Endothelial cell of umbilical vein (primary cell): ENCODE measurements at regions not wholly inside any gene's neighbourhood (a gene's known extent, or its start where the extent isn't known, plus 50 kb on each side); places are given as distances from the start of the nearest gene placed in this dataset.

Experiments used
- BruUV-seq: library from RNA; stranded (reverse); fragments of 400-500 nt; replicated peaks from 2 replicates; lab custom pipeline; 2021; lab: Mats Ljungman, UMichigan
- CTCF ChIA-PET: fragments of 300-600, 350-600 bp; sonication (Branson Sonifier 250); formaldehyde crosslinking; loops from one replicate; lab custom pipeline; 2021; ENCODE audit warnings: antibody characterized with exemption, inconsistent platforms; lab: Charles Lee
- POLR2A ChIA-PET: fragments of 300-600, 350-600 bp; sonication (Branson Sonifier 250); formaldehyde crosslinking; loops from one replicate; lab custom pipeline; 2021; ENCODE audit warnings: antibody characterized with exemption, inconsistent platforms; lab: Charles Lee
- DNase-seq: peaks from one replicate; pipeline ENCODE4 v3.0.0-alpha.2; 2011; ENCODE audit warnings: low read depth, low spot score
- FAIRE-seq: peaks from 2 replicates; lab custom pipeline; 2011; peaks lifted over from hg19 to GRCh38; lab: Jason Lieb, UNC
- H2AFZ ChIP-seq: 2 replicates; pipeline ENCODE4 v1.6.0; 2012; ENCODE audit warnings: low read depth, low read length, control low read depth, inconsistent platforms
- H3K27ac ChIP-seq: 2 replicates; pipeline ENCODE4 v1.5.1; 2011; ENCODE audit warnings: low read depth, mild to moderate bottlenecking, control low read depth, low read length, moderate library complexity; ENCODE audit not compliant: insufficient read depth
- H3K27me3 ChIP-seq, 2 experiments: 2 replicates each; pipeline versions ENCODE4 v1.6.0 to v1.6.1; 2011; ENCODE audit warnings: low read length in 2 of 2, mixed read lengths in 1 of 2; ENCODE audit not compliant: control insufficient read depth in 2 of 2, insufficient read depth in 2 of 2
- H3K36me3 ChIP-seq, 2 experiments: 2 replicates in 1 of 2; 3 replicates in 1 of 2; pipeline ENCODE4 v1.5.1; 2011; ENCODE audit warnings: low read length in 2 of 2, mild to moderate bottlenecking in 1 of 2, moderate library complexity in 1 of 2; ENCODE audit not compliant: control insufficient read depth in 2 of 2, insufficient read depth in 2 of 2; ENCODE audit errors: extremely low read depth in 1 of 2
- H3K4me1 ChIP-seq: 3 replicates; pipeline ENCODE4 v1.5.1; 2011; ENCODE audit warnings: mild to moderate bottlenecking, low read length; ENCODE audit not compliant: control insufficient read depth, insufficient read depth; ENCODE audit errors: extremely low read depth
- H3K4me2 ChIP-seq: 2 replicates; pipeline ENCODE4 v1.6.1; 2011; ENCODE audit warnings: low read length, control low read depth, mixed read lengths; ENCODE audit not compliant: insufficient read depth
- H3K4me3 ChIP-seq, 3 experiments: fragments of 200-600 bp in 1 of 3; sonication (generic), shearing (Covaris generic) in 1 of 3; replicated peaks in 1 of 3; 2 replicates each; pipeline ENCODE4 v1.5.1; 2011 to 2016; ENCODE audit warnings: control low read depth in 3 of 3, low read length in 3 of 3, mild to moderate bottlenecking in 2 of 3, inconsistent platforms in 1 of 3, low read depth in 1 of 3, moderate library complexity in 1 of 3; ENCODE audit not compliant: insufficient read depth in 1 of 3
- H3K79me2 ChIP-seq: 2 replicates; pipeline ENCODE4 v1.6.0; 2012; ENCODE audit warnings: low read length, inconsistent platforms; ENCODE audit not compliant: control insufficient read depth, insufficient read depth
- H3K9ac ChIP-seq: replicated peaks from 2 replicates; pipeline ENCODE3; 2011; ENCODE audit warnings: low read length, control low read depth; ENCODE audit not compliant: insufficient read depth; ENCODE audit errors: extremely low read depth
- H3K9me1 ChIP-seq: replicated peaks from 3 replicates; pipeline ENCODE4 v1.6.0; 2011; ENCODE audit warnings: mild to moderate bottlenecking, low read length; ENCODE audit not compliant: control insufficient read depth, insufficient read depth; ENCODE audit errors: extremely low read depth
- H3K9me3 ChIP-seq: replicated peaks from 2 replicates; pipeline ENCODE4 v1.5.1; 2012; ENCODE audit warnings: low read length, inconsistent platforms; ENCODE audit not compliant: control insufficient read depth, insufficient read depth
- H4K20me1 ChIP-seq: replicated peaks from 2 replicates; pipeline ENCODE3; 2011; ENCODE audit warnings: mild to moderate bottlenecking, low read length; ENCODE audit not compliant: control insufficient read depth, insufficient read depth; ENCODE audit errors: extremely low read depth
- EZH2 ChIP-seq: IDR thresholded peaks from 2 replicates; pipeline ENCODE4 v1.6.1; 2012; ENCODE audit warnings: borderline replicate concordance, low read depth, mild to moderate bottlenecking, moderate library complexity, low read length, inconsistent platforms; ENCODE audit not compliant: severe bottlenecking
- FOS ChIP-seq: IDR thresholded peaks from 2 replicates; pipeline ENCODE4 v1.6.1; 2011; ENCODE audit warnings: mild to moderate bottlenecking, low read length, moderate library complexity, borderline replicate concordance; ENCODE audit not compliant: insufficient read depth
- GATA2 ChIP-seq: IDR thresholded peaks from 2 replicates; pipeline ENCODE4 v1.7.0; 2011; ENCODE audit warnings: low read depth, mild to moderate bottlenecking, moderate library complexity, mixed read lengths, low read length; ENCODE audit not compliant: insufficient read length, insufficient read depth
- JUN ChIP-seq: IDR thresholded peaks from 2 replicates; pipeline ENCODE4 v1.6.1; 2011; ENCODE audit warnings: borderline replicate concordance, low read depth; ENCODE audit not compliant: insufficient read length, insufficient read depth
- MYC ChIP-seq: IDR thresholded peaks from one replicate; pipeline ENCODE4 v1.6.1; 2011; ENCODE audit warnings: mild to moderate bottlenecking, low read depth, low read length
- POLR2A ChIP-seq: IDR thresholded peaks from 2 replicates; pipeline ENCODE4 v1.6.1; 2012; ENCODE audit warnings: low read depth, mild to moderate bottlenecking, control low read depth, low read length
- POLR2AphosphoS5 ChIP-seq: IDR thresholded peaks from 2 replicates; pipeline ENCODE4 v1.6.1; 2012; ENCODE audit warnings: low read depth, mild to moderate bottlenecking, control low read depth, low read length, moderate library complexity; ENCODE audit not compliant: insufficient read depth
- dilution Hi-C: fragments of 300-500 bp; cut with MboI; formaldehyde crosslinking; loops from one replicate; pipeline ENCODE4 v1.15.0; 2019; ENCODE audit warnings: low sequenced_read_pairs; ENCODE audit not compliant: extremely low pct_ligation_motif_present
- intact Hi-C: fragments of 100-400 bp; cut with micrococcal nuclease; formaldehyde crosslinking; loops from one replicate; pipeline ENCODE4 v1.10.0; 2022
- TF ChIP-seq, protein P1 (sequence below), 2 donors: IDR thresholded peaks; 1 replicate in 1 of 2; 2 replicates in 1 of 2; pipeline ENCODE4 v1.5.1; 2011; ENCODE audit warnings: low read length in 2 of 2, mild to moderate bottlenecking in 2 of 2, moderate library complexity in 2 of 2, control low read depth in 1 of 2, inconsistent platforms in 1 of 2, low read depth in 1 of 2; ENCODE audit not compliant: insufficient read depth in 1 of 2; ENCODE audit errors: extremely low read depth in 1 of 2
- TF ChIP-seq, protein P2 (sequence below): IDR thresholded peaks from 2 replicates; pipeline ENCODE4 v1.6.1; 2011; ENCODE audit not compliant: insufficient read depth, insufficient read length

DNA sequence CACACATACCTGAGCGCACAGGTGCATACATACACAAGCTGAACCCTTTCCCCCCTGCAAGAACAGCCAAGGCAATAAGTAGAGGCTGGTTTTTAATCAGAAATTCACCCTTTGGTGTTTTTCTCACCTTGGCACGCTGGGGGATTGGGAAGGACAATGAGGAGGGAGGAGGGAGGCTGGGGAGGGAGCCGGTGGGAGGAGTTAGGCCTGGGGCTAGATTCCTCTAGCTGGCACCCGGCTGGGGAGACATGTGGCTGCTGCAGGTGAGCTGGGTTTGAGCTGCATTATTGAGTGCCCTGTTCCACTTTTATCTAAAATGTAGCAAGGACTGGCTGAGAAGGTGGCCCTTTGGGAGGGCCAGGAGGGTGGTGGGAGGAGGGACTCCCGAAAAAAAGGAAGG, 97.8 kb upstream of the CSF3R start:
- ChIA-PET CTCF (interaction anchor here (1.3 to 1.4 kb wide), 2 partner anchors 10 to 854 kb away, joined by 3 to 4 read pairs; no protein-coding TSS in a partner anchor), POLR2A (interaction anchor here (0.6 kb wide), 1 partner anchor 13 kb away, joined by 3 read pairs; no protein-coding TSS in a partner anchor)
- Histone ChIP-seq H2AFZ (no peak overlapping the region), H3K79me2 (no peaks in the 10 kb centered on the region), H3K4me3 (no peak overlapping the region), H3K36me3 (no peaks in the 10 kb centered on the region), H3K9me3 (no peaks in the 10 kb centered on the region), H3K4me2 (no peak overlapping the region), H3K9ac (no peak overlapping the region), H3K9me1 (no peaks in the 10 kb centered on the region), H3K27me3 (no peaks in the 10 kb centered on the region), H3K4me1 (no peaks in the 10 kb centered on the region), H4K20me1 (no peaks in the 10 kb centered on the region), H3K27ac (no peak overlapping the region)
- dilution Hi-C loops (no loop called here), intact Hi-C loops (no loop called here)
- no peak for FAIRE-seq
- DNase-seq = no peak
- BruUV-seq = no TSS peak
- TF ChIP-seq GATA2 (no peak), POLR2AphosphoS5 (no peak), POLR2A (no peak), MYC (no peak), FOS (no peak), EZH2 (no peak), JUN (no peak)
- TF ChIP-seq, protein P1, sequence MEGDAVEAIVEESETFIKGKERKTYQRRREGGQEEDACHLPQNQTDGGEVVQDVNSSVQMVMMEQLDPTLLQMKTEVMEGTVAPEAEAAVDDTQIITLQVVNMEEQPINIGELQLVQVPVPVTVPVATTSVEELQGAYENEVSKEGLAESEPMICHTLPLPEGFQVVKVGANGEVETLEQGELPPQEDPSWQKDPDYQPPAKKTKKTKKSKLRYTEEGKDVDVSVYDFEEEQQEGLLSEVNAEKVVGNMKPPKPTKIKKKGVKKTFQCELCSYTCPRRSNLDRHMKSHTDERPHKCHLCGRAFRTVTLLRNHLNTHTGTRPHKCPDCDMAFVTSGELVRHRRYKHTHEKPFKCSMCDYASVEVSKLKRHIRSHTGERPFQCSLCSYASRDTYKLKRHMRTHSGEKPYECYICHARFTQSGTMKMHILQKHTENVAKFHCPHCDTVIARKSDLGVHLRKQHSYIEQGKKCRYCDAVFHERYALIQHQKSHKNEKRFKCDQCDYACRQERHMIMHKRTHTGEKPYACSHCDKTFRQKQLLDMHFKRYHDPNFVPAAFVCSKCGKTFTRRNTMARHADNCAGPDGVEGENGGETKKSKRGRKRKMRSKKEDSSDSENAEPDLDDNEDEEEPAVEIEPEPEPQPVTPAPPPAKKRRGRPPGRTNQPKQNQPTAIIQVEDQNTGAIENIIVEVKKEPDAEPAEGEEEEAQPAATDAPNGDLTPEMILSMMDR (IDR thresholded peaks at IDR 0.05; ENCODE audit: extremely low read depth in 1 of 2, insufficient read depth in 1 of 2, low read depth in 1 of 2, low read length in 2 of 2) = no peak
- TF ChIP-seq, protein P2, sequence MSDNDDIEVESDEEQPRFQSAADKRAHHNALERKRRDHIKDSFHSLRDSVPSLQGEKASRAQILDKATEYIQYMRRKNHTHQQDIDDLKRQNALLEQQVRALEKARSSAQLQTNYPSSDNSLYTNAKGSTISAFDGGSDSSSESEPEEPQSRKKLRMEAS = no peak
